Epithelial cell of proximal tubule (primary cell): ENCODE measurements at regions not wholly inside any gene's neighbourhood (a gene's known extent, or its start where the extent isn't known, plus 50 kb on each side); places are given as distances from the start of the nearest gene placed in this dataset.
"Not testable (repeated sequence)": the region's sequence is repeated elsewhere in the genome, so short reads cannot be mapped to it uniquely, and the experiment has no call there.

ENCODE experiments used
- DNase-seq: peaks from one replicate; pipeline ENCODE4 v3.0.0-alpha.2; 2011; ENCODE audit warnings: low read depth
- H3K4me3 ChIP-seq: 2 replicates; pipeline ENCODE4 v1.5.1; 2011; ENCODE audit warnings: low read depth, mild to moderate bottlenecking, low read length
- CTCF ChIP-seq: conservative IDR thresholded peaks from 2 replicates; pipeline ENCODE4 v1.5.1; 2012; ENCODE audit warnings: low read depth, mild to moderate bottlenecking, low read length

GRCh38 chr2:16223841-16224177 is 283.5 kb downstream of the MYCN start:
- TF ChIP-seq CTCF, result no peak
- DNase-seq, result no peak
- no peak overlapping the region for H3K4me3 ChIP-seq

- no peak for DNase-seq
Measured at GRCh38 chr2:16223161-16223840, 283.0 kb downstream of the MYCN start.

GRCh38 chr2:16222326-16222725 is 282.0 kb downstream of the MYCN start:
- DNase-seq, result no peak
- H3K4me3 ChIP-seq, result no peak overlapping the region
- no peak for TF ChIP-seq CTCF

More at GRCh38 chr2:16223161-16223840, 283.0 kb downstream of the MYCN start:
- no peak overlapping the region for H3K4me3 ChIP-seq
- no peak for TF ChIP-seq CTCF

- no peak overlapping the region for H3K4me3 ChIP-seq
- no peak for DNase-seq
- TF ChIP-seq CTCF, result no peak
Measured at GRCh38 chr2:16221461-16222010, 281.2 kb downstream of the MYCN start.

- no peak for DNase-seq
- TF ChIP-seq CTCF, result no peak
- H3K4me3 ChIP-seq, result no peak overlapping the region
Measured at GRCh38 chr2:16219292-16219975, 279.1 kb downstream of the MYCN start.

- no peak overlapping the region for H3K4me3 ChIP-seq
- no peak for DNase-seq
- TF ChIP-seq CTCF, result peak; percentile 46
Measured at GRCh38 chr2:16218625-16219024, 278.3 kb downstream of the MYCN start.

GRCh38 chr2:16218161-16218560 is 277.8 kb downstream of the MYCN start:
- DNase-seq, result no peak
- no peak overlapping the region for H3K4me3 ChIP-seq
- no peak for TF ChIP-seq CTCF

- not testable (repeated sequence) for H3K4me3 ChIP-seq, DNase-seq
Measured at GRCh38 chr2:16217741-16218140, 277.4 kb downstream of the MYCN start.
